Right cardiac atrium (tissue), 5 donors: ENCODE measurements at regions not wholly inside any gene's neighbourhood (a gene's known extent, or its start where the extent isn't known, plus 50 kb on each side); places are given as distances from the start of the nearest gene placed in this dataset.

Source experiments
- ATAC-seq, 2 donors: fragments of 200-7000 bp; cut with Tn5 transposase; one replicate each; pipeline versions ENCODE4 v1.8.0 to v1.9.1; 2020; ENCODE audit warnings: moderate library complexity in 2 of 2, mild to moderate bottlenecking in 1 of 2
- DNase-seq, 3 donors: peaks; one replicate each; pipeline ENCODE4 v3.0.0-alpha.2; 2020
- H3K27ac ChIP-seq: one replicate; pipeline ENCODE4 v1.5.1; 2013; ENCODE audit warnings: mild to moderate bottlenecking, low read length, control low read depth, moderate library complexity
- H3K27me3 ChIP-seq: one replicate; pipeline ENCODE4 v1.6.1; 2013; ENCODE audit not compliant: control insufficient read depth, insufficient read depth
- H3K4me1 ChIP-seq: one replicate; pipeline ENCODE4 v1.6.1; 2013; ENCODE audit warnings: low read length; ENCODE audit not compliant: control insufficient read depth, insufficient read depth
- H3K4me3 ChIP-seq: one replicate; pipeline ENCODE4 v1.5.1; 2013; ENCODE audit warnings: low read length, control low read depth
- H3K9me3 ChIP-seq: one replicate; pipeline ENCODE4 v1.6.1; 2013; ENCODE audit warnings: low read length; ENCODE audit not compliant: control insufficient read depth
- WGBS: extraction: QIAGEN DNeasy Blood & Tissue Kit; methylation state at CpG from one replicate; pipeline ENCODE4 v1.1.7; 2013; 5-methylcytosine and 5-hydroxymethylcytosine counted together
- intact Hi-C, 4 donors: fragments of 100-400 bp; cut with DNase I; formaldehyde crosslinking; loops; one replicate each; pipeline versions ENCODE4 v1.11.0 to v1.14.0; 2022 to 2023
- donor health status: healthy with polysubstance abuse.
- donor health status: DM: no; HTN: yes; CAD: no.
- donor health status: DM: no; HTN: no; CAD: no.
- donor health status: DM: no; HTN: yes; CAD: no; lungs with severe emphysema.
- donor health status: DM: yes; HTN: yes; CAD: no.

DNA sequence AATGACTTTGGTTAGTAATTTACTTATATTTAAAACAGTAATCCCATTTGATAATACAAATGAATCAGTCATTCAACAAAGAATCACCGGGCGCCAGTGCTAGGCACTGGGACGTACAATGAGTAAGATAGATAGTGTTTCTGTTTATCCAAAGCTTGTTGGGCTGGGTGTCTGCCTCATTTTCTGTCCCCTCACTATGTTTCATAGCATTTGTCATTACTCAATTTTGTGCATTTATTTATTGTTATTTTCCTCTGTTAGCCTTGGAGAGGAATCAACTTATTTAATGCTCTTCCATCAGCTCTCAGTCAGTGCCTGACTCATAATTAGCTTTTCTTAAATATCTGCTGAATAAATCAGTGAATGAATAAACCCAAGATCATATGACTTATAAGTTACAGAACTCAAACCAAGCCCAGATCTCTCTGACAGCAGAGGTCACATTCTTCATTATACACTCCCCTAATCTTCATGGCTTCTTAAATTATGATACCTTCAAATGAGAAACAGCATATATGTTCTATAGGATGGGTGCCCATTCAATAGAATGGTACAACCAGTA is 86.2 kb downstream of the TSPAN8 start:
- Histone ChIP-seq H3K27ac (no peak overlapping the region), H3K4me1 (no peaks in the 10 kb centered on the region), H3K9me3 (no peaks in the 10 kb centered on the region), H3K4me3 (no peak overlapping the region), H3K27me3 (no peaks in the 10 kb centered on the region)
- 89% methylated on average over 3 of the region's 3 CpGs for WGBS
- ATAC-seq, result no peak
- intact Hi-C loops, result no loop called here
- DNase-seq, result no peak

DNA sequence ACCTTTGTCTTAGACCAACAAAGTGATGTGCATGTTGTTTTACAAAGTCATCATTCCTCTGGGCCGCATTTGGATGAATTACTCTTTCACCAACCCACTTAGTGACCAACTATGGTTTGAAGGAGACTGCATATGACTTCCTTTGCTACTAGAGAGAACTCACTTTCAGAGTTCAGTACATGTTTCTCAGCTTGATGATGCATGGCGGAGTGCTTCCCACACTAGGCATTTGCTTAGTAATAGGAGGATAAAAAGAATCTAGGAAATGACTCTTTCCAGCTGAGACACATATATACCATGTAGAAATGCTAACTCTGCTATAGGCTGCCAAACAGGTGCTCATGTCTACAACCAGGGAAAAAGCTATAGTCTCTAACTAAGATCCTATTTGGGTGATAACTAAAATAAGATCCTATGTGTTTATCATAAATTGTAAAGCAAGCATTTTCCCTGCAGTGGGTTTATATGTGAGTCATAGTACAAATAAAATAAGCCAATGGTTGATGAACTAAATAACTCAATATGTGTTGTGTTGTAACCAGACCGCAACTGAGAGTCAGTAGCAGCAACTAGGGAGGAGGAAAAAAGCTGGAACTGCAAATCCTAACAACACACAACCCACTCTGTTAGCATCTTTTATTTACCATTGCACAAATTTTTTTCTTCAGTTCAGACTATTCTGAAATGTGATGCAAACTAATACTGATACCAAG is 87.2 kb downstream of the TSPAN8 start:
- WGBS, result 91% methylated on average over 3 of the region's 3 CpGs
- intact Hi-C loops, result no loop called here
- Histone ChIP-seq H3K9me3 (no peaks in the 10 kb centered on the region), H3K27ac (no peak overlapping the region), H3K27me3 (no peaks in the 10 kb centered on the region), H3K4me3 (no peak overlapping the region), H3K4me1 (no peaks in the 10 kb centered on the region)
- no peak for ATAC-seq
- DNase-seq, result no peak

DNA sequence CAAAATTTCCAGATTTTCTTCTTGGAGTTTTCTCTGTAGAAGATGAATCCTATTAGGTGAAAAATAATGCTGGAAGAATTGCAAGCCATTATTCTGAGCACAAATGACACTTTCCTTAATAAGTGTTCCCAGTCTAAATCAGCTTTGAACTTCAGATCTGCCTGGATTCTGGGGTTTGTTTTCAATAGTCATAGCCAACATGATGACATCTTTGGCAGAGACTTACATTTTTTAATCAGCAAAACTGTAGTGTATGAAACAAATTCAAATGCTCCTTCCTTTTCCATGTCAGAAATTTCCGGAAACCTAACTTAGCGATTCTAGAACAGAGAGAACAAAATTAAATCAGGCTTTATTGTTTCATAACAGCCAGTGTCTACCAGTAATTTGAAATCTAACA is 88.5 kb downstream of the TSPAN8 start:
- Histone ChIP-seq H3K27me3 (no peaks in the 10 kb centered on the region), H3K4me1 (no peaks in the 10 kb centered on the region), H3K4me3 (no peak overlapping the region), H3K9me3 (no peaks in the 10 kb centered on the region), H3K27ac (no peak overlapping the region)
- DNase-seq (no peak), ATAC-seq (peak in 1 of 2 donors; percentile 24)
- intact Hi-C loops, result no loop called here
- WGBS, result 66% methylated on average over 2 of the region's 2 CpGs

DNA sequence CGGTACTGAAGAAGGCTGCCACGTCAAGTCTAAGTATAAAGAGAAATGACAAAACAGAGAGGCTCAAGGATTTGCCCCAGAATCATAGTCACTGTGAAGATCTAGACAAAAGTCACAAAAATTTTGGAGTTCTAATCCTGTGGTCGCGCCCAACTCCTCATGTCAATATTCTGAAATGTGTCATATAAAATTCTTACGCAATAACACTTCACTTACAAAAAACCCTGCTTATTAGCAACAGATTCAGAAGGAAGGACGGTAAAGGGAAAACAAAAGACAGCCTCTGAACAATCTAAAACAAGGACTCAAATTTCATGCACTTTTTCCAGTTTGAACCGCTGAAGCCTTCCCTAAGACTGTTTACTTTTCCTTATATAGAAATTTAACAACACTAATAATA is 94.7 kb downstream of the TSPAN8 start:
- intact Hi-C loops, result no loop called here
- no peak for ATAC-seq
- no peak overlapping the region for H3K27ac ChIP-seq
- H3K27me3 ChIP-seq, result no peaks in the 10 kb centered on the region
- no peaks in the 10 kb centered on the region for H3K9me3 ChIP-seq
- 79% methylated on average over 7 of the region's 7 CpGs for WGBS
- no peak overlapping the region for H3K4me3 ChIP-seq
- no peak for DNase-seq
- no peaks in the 10 kb centered on the region for H3K4me1 ChIP-seq

DNA sequence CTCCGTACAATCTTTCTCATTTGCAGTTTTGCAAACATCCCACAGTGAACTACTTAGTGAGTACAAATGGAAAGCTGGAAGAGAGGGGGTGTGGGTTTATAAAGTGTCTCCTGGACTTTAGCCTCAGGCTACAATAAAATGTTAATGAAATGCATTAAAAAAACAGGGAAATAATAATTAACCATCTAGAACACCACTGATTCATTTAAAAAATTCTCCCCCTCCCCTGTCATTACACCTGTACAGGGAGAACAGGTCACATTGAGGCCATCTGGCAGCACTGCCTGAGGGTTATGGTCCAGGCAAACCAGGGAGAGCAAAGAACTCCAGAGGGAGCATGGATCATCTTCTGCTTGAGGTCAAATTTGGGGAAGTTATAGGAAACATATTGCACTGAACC is 96.3 kb downstream of the TSPAN8 start:
- 92% methylated on average over 1 of the region's 1 CpG for WGBS
- ATAC-seq, result no peak
- DNase-seq, result no peak
- Histone ChIP-seq H3K27ac (no peak overlapping the region), H3K9me3 (no peaks in the 10 kb centered on the region), H3K27me3 (no peaks in the 10 kb centered on the region), H3K4me3 (no peak overlapping the region), H3K4me1 (no peaks in the 10 kb centered on the region)
- intact Hi-C loops, result no loop called here

DNA sequence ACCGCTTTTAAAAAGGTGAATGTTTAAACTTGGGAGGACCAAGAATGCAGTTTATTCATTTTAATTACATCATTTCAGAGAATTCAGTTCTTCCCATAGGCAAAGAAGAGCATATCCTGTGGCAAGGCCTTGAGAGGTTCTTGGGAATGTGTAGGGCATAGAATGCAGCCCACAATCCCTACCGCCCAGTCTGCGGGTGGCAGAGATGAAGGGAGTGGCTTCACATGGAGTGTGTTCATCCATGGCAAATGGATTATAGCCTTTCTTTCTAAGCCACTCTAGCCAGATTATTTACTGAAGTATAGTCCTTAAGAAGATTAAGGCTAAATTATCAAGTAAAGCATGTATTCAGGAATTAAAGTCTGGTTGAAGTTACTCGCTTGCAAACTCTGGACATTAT is 97.4 kb downstream of the TSPAN8 start:
- DNase-seq (no peak), ATAC-seq (no peak)
- H3K4me1 ChIP-seq, result no peaks in the 10 kb centered on the region
- H3K4me3 ChIP-seq, result no peak overlapping the region
- intact Hi-C loops, result no loop called here
- H3K27me3 ChIP-seq, result no peaks in the 10 kb centered on the region
- WGBS, result 94% methylated on average over 4 of the region's 4 CpGs
- no peak overlapping the region for H3K27ac ChIP-seq
- H3K9me3 ChIP-seq, result no peaks in the 10 kb centered on the region

DNA sequence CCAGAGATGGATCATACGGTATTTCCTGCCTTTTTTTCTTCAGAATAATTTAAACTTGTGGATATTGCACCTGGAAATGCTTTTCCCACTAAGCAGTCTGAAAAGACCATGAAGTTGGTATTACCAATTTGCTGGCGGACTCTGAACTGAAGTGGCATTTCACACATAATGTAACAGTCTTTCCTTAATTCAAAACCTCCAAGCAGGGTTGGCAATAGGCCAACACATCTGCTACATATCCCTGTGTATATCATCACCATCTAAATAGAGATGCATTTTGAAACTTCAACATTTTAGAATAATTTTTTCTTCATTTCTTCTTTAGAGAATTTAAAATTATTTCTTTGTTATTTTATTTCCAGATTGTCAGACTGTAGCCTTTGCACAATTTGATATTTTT is 100.5 kb downstream of the TSPAN8 start:
- Histone ChIP-seq H3K4me3 (no peak overlapping the region), H3K9me3 (no peaks in the 10 kb centered on the region), H3K27me3 (no peaks in the 10 kb centered on the region), H3K27ac (no peak overlapping the region), H3K4me1 (no peaks in the 10 kb centered on the region)
- DNase-seq (no peak), ATAC-seq (no peak)
- WGBS, result 56% methylated on average over 2 of the region's 2 CpGs
- intact Hi-C loops, result no loop called here

DNA sequence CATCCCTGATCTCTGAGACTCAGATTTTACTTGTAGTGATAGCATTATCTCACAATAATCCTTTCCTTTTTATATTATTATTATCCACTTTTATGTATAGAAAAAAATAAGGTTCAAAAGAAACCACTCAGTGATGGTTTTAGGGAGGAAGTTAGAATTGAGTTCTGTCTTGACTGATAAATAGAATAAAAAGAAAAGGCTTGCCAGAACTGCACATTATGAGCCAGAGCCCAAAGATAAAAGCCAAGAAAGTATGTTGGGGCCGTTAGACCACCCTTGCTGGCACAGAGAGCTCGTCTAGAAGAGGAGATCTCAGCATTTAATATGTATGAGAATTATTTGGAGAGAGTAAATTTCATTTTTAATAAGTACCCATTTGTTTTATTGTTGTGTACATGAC is 103.2 kb downstream of the TSPAN8 start:
- intact Hi-C loops, result no loop called here
- Histone ChIP-seq H3K9me3 (no peaks in the 10 kb centered on the region), H3K4me3 (no peak overlapping the region), H3K27me3 (no peaks in the 10 kb centered on the region), H3K4me1 (no peaks in the 10 kb centered on the region), H3K27ac (no peak overlapping the region)
- ATAC-seq, result no peak
- 40% methylated on average over 2 of the region's 2 CpGs for WGBS
- DNase-seq, result no peak

DNA sequence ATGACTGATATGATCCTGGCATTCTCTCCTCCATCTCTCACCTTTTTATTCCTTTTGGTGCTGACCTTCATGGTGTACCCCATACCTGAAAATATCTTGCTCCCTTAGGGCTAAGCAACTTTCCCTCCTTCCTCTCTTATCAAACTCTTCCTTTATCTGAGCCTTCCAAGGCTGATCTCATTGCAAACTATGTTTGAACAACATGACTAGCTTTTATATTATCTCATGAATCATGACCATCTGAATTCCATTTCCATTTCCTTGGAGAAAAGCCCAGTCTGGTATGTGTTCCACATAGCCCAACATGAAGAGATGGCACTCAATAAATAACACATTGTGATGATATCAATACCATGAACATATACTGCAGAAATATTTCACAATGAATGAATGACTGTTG is 111.6 kb downstream of the TSPAN8 start:
- Histone ChIP-seq H3K27ac (peak overlapping the region; percentile 4), H3K27me3 (no peaks in the 10 kb centered on the region), H3K4me3 (no peak overlapping the region), H3K4me1 (no peaks in the 10 kb centered on the region), H3K9me3 (no peaks in the 10 kb centered on the region)
- ATAC-seq (no peak), DNase-seq (no peak)
- intact Hi-C loops, result no loop called here

DNA sequence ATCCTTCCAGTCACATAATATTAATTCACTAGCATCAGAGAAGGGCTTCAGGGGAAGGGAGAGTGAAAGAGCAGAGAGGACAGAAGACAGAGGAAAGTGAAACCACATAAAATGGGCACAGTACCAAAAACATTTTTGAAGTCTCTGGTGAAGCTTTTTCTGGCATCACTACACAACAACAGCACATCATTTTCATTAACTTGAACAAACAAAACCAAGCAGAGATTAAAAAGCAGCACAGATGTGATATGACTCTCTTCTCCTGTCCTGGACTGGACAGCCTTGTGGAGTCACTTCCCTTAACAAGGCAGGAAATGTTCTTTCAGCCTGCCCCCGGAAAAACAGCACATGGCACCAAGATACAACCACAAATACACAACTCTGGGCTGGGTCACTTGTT is 112.0 kb downstream of the TSPAN8 start:
- peak; percentile 37 to 71 for ATAC-seq
- no peak for DNase-seq
- Histone ChIP-seq H3K4me3 (no peak overlapping the region), H3K4me1 (no peaks in the 10 kb centered on the region), H3K27me3 (no peaks in the 10 kb centered on the region), H3K27ac (peak overlapping the region; percentile 4), H3K9me3 (no peaks in the 10 kb centered on the region)
- 39% methylated on average over 1 of the region's 1 CpG for WGBS
- intact Hi-C loops, result no loop called here

DNA sequence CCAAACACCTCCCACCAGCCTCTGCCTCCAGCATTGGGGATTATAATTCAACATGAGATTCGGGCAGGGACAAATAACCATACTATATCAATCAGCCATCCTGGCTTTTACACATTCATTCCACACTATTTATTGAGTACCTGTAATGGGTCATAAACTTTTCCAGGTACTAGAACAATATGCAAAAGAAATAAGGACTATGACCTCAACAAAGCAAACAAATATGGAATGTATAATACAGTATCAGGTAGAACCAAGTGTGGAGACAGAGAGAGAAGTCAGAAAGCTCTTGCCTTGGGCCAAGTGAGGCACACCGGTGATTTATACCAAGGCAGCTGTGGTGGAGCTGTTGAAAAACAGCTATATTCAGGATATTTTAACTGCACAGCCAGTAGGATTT is 116.3 kb downstream of the TSPAN8 start:
- DNase-seq (no peak), ATAC-seq (no peak)
- Histone ChIP-seq H3K27ac (no peak overlapping the region), H3K4me1 (no peaks in the 10 kb centered on the region), H3K27me3 (no peaks in the 10 kb centered on the region), H3K9me3 (no peaks in the 10 kb centered on the region), H3K4me3 (no peak overlapping the region)
- WGBS, result 82% methylated on average over 2 of the region's 2 CpGs
- intact Hi-C loops, result no loop called here

DNA sequence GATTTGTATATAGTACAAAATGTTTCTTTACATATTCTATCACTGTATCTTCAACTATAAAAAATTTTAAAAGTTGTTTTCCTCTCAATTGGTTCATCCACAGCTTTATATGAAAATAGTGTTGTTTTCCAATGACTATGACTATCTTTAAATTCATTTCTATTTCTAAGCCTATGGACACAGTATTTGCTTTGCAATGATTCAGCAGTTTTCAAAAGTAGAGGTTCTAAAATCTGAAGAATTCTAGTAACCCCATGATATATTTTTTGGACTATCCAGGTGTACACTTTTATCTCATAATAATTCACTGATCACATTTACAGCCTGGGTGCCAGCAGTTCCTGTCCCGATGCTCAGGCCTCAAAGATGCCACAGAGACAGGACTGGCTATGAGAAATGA is 118.4 kb upstream of the PTPRR start:
- Histone ChIP-seq H3K27ac (no peak overlapping the region), H3K4me3 (no peak overlapping the region), H3K4me1 (no peaks in the 10 kb centered on the region), H3K27me3 (no peaks in the 10 kb centered on the region), H3K9me3 (no peaks in the 10 kb centered on the region)
- intact Hi-C loops, result no loop called here
- DNase-seq, result no peak
- 88% methylated on average over 1 of the region's 1 CpG for WGBS
- ATAC-seq, result no peak
